ENCODE measurements at regions not wholly inside any gene's neighbourhood (a gene's known extent, or its start where the extent isn't known, plus 50 kb on each side); places are given as distances from the start of the nearest gene placed in this dataset.

- no peak for ATAC-seq
- intact Hi-C loops (cut with DNase I) = loop anchor here in 1 of 10 donors (10.0 kb wide), 1 partner anchor 381 kb away; no protein-coding TSS in a partner anchor
These were observed 292.6 kb upstream of the TGFBR2 start for GRCh38 chr3:30313840-30314239.

GRCh38 chr3:30314757-30315325, 291.6 kb upstream of the TGFBR2 start:
- 79 to 86% methylated on average over 3 of the region's 3 CpGs for WGBS, 2 donors
- Histone ChIP-seq H3K9me3 (peaks cover 0 to 8% (median 0%) of the 10 kb centered on the region in 11 donors), H3K27me3 (no peaks in the 10 kb centered on the region), H3K27ac (peak overlapping the region in 4 of 10 donors; percentile 2 to 45 (median 20)), H3K36me3 (no peaks in the 10 kb centered on the region), H3K4me1 (peaks cover 0 to 26% (median 0%) of the 10 kb centered on the region in 9 donors), H3K4me3 (no peak overlapping the region)
- ATAC-seq (peak in 3 of 8 donors; percentile 20 to 44 (median 29)), DNase-seq (no peak)
- intact Hi-C loops (cut with DNase I) = loop anchor here in 1 of 10 donors (10.0 kb wide), 1 partner anchor 380 kb away; no protein-coding TSS in a partner anchor
- TF ChIP-seq CTCF (IDR thresholded peaks at IDR 0.05) = no peak

More at GRCh38 chr3:30313840-30314239, 292.6 kb upstream of the TGFBR2 start:
- Histone ChIP-seq H3K36me3 (no peaks in the 10 kb centered on the region), H3K4me3 (no peak overlapping the region), H3K27ac (no peak overlapping the region), H3K4me1 (peaks cover 0 to 20% (median 0%) of the 10 kb centered on the region in 9 donors), H3K27me3 (no peaks in the 10 kb centered on the region), H3K9me3 (peaks cover 0 to 8% (median 0%) of the 10 kb centered on the region in 11 donors)
- DNase-seq = no peak
- 97 to 100% methylated on average over 2 of the region's 2 CpGs for WGBS, 2 donors
- no peak for TF ChIP-seq CTCF (IDR thresholded peaks at IDR 0.05)

- WGBS, 2 donors = 79 to 81% methylated on average over 3 of the region's 3 CpGs
- no peak overlapping the region for H3K4me3 ChIP-seq
- H3K4me1 ChIP-seq = peaks cover 0 to 29% (median 0%) of the 10 kb centered on the region in 9 donors
- no peaks in the 10 kb centered on the region for H3K27me3 ChIP-seq
- intact Hi-C loops (cut with DNase I) = loop anchor here in 1 of 10 donors (10.0 kb wide), 1 partner anchor 379 kb away; no protein-coding TSS in a partner anchor
- H3K9me3 ChIP-seq = peaks cover 0 to 8% (median 0%) of the 10 kb centered on the region in 11 donors
- TF ChIP-seq CTCF (IDR thresholded peaks at IDR 0.05) = no peak
- ATAC-seq (peak in 1 of 8 donors; percentile 39), DNase-seq (no peak)
- peak overlapping the region in 4 of 10 donors; percentile 2 to 24 (median 20) for H3K27ac ChIP-seq
- H3K36me3 ChIP-seq = no peaks in the 10 kb centered on the region
These were observed 291.0 kb upstream of the TGFBR2 start for GRCh38 chr3:30315447-30315846.

- no peak overlapping the region for H3K4me3 ChIP-seq
- peaks cover 0 to 17% (median 3%) of the 10 kb centered on the region in 11 donors for H3K9me3 ChIP-seq
- H3K27me3 ChIP-seq = no peaks in the 10 kb centered on the region
- 96% methylated on average over 3 of the region's 3 CpGs for WGBS, 2 donors
- ATAC-seq (no peak), DNase-seq (no peak)
- intact Hi-C loops (cut with DNase I) = loop anchor here in 1 of 10 donors (10.0 kb wide), 1 partner anchor 377 kb away; no protein-coding TSS in a partner anchor
- no peak for TF ChIP-seq CTCF (IDR thresholded peaks at IDR 0.05)
- H3K27ac ChIP-seq = no peak overlapping the region
- peaks cover 0 to 24% (median 0%) of the 10 kb centered on the region in 9 donors for H3K4me1 ChIP-seq
- H3K36me3 ChIP-seq = no peaks in the 10 kb centered on the region
These were observed 288.8 kb upstream of the TGFBR2 start for GRCh38 chr3:30317561-30317960.

Data from heart right ventricle (tissue), 16 donors.